IMR-90 (cell line): ENCODE measurements at regions not wholly inside any gene's neighbourhood (a gene's known extent, or its start where the extent isn't known, plus 50 kb on each side); places are given as distances from the start of the nearest gene placed in this dataset.

Source experiments
- ATAC-seq: fragments of 200-7000 bp; cut with Tn5 transposase; 2 replicates; pipeline ENCODE4 v1.9.1; 2020; ENCODE audit warnings: low read depth, mild to moderate bottlenecking, moderate library complexity
- BruUV-seq: library from RNA; stranded (reverse); fragments of 400-500 nt; replicated peaks from 2 replicates; lab custom pipeline; 2021; lab: Mats Ljungman, UMichigan
- CTCF ChIA-PET: fragments of 300-600 bp; formaldehyde crosslinking; extraction: SDS; loops from one replicate; lab custom pipeline; 2021; ENCODE audit warnings: antibody characterized with exemption; lab: Yijun Ruan, JAX
- POLR2A ChIA-PET: fragments of 300-600 bp; sonication (Branson Sonifier 250); formaldehyde crosslinking; loops from one replicate; lab custom pipeline; 2022; ENCODE audit warnings: antibody characterized with exemption; ENCODE audit not compliant: unreplicated experiment; lab: Charles Lee
- DNase-seq: peaks from one replicate; pipeline ENCODE4 v3.0.0; 2013
- H2AFZ ChIP-seq: replicated peaks from 2 replicates; pipeline ENCODE3; 2013; ENCODE audit warnings: low read length, mild to moderate bottlenecking; ENCODE audit not compliant: poor library complexity
- H2AK5ac ChIP-seq: 2 replicates; pipeline ENCODE4 v1.6.1; 2013; ENCODE audit warnings: low read depth, low read length, inconsistent platforms
- H2AK9ac ChIP-seq: replicated peaks from 2 replicates; pipeline ENCODE3; 2013; ENCODE audit warnings: mild to moderate bottlenecking, low read depth, low read length, moderate library complexity; ENCODE audit not compliant: poor library complexity
- H2BK120ac ChIP-seq: 2 replicates; pipeline ENCODE4 v1.6.1; 2013; ENCODE audit warnings: low read depth, low read length, inconsistent platforms
- H2BK15ac ChIP-seq: 3 replicates; pipeline ENCODE4 v1.6.1; 2013; ENCODE audit warnings: low read depth, low read length, inconsistent platforms
- H2BK20ac ChIP-seq: 2 replicates; pipeline ENCODE4 v1.6.1; 2013; ENCODE audit warnings: low read depth, mild to moderate bottlenecking, inconsistent platforms, low read length, moderate library complexity
- H2BK5ac ChIP-seq: 2 replicates; pipeline ENCODE4 v1.6.1; 2013; ENCODE audit warnings: mild to moderate bottlenecking, low read depth, low read length, inconsistent platforms; ENCODE audit not compliant: poor library complexity, severe bottlenecking
- H3K14ac ChIP-seq: replicated peaks from 2 replicates; pipeline ENCODE4 v1.6.1; 2013; ENCODE audit warnings: low read depth, low read length, inconsistent platforms
- H3K18ac ChIP-seq: 2 replicates; pipeline ENCODE4 v1.6.1; 2013; ENCODE audit warnings: low read depth, low read length, control low read depth
- H3K23ac ChIP-seq: 2 replicates; pipeline ENCODE4 v1.6.1; 2013; ENCODE audit warnings: low read depth, low read length, inconsistent platforms
- H3K27ac ChIP-seq: 2 replicates; pipeline ENCODE4 v1.5.1; 2013; ENCODE audit warnings: mild to moderate bottlenecking, control low read depth, low read length; ENCODE audit not compliant: insufficient read depth
- H3K27me3 ChIP-seq: 2 replicates; pipeline ENCODE4 v1.6.1; 2013; ENCODE audit warnings: low read length; ENCODE audit not compliant: control insufficient read depth, insufficient read depth
- H3K36me3 ChIP-seq: 2 replicates; pipeline ENCODE4 v1.6.1; 2013; ENCODE audit warnings: low read length, mixed read lengths; ENCODE audit not compliant: control insufficient read depth, insufficient read depth
- H3K4ac ChIP-seq: 2 replicates; pipeline ENCODE4 v1.6.1; 2013; ENCODE audit warnings: low read depth, low read length, inconsistent platforms
- H3K4me1 ChIP-seq: 2 replicates; pipeline ENCODE4 v1.6.1; 2013; ENCODE audit warnings: low read length, mixed read lengths; ENCODE audit not compliant: control insufficient read depth, insufficient read depth
- H3K4me2 ChIP-seq: 2 replicates; pipeline ENCODE4 v1.6.1; 2013; ENCODE audit warnings: low read depth, mild to moderate bottlenecking, control low read depth, low read length, moderate library complexity
- H3K4me3 ChIP-seq: 2 replicates; pipeline ENCODE4 v1.5.1; 2013; ENCODE audit warnings: low read depth, mild to moderate bottlenecking, control low read depth, low read length, moderate library complexity; ENCODE audit not compliant: insufficient read depth
- H3K56ac ChIP-seq: 2 replicates; pipeline ENCODE4 v1.6.1; 2013; ENCODE audit warnings: low read length, inconsistent platforms; ENCODE audit not compliant: insufficient read depth; ENCODE audit errors: extremely low read depth
- H3K79me1 ChIP-seq, 2 experiments: 2 replicates each; pipeline ENCODE4 v1.6.1; 2013; ENCODE audit warnings: low read length in 2 of 2, inconsistent platforms in 1 of 2, low read depth in 1 of 2
- H3K9ac ChIP-seq: 2 replicates; pipeline ENCODE4 v1.6.1; 2013; ENCODE audit warnings: low read depth, low read length, control low read depth
- H3K9me1 ChIP-seq: 2 replicates; pipeline ENCODE4 v1.6.1; 2013; ENCODE audit warnings: low read length, inconsistent platforms; ENCODE audit not compliant: insufficient read depth
- H3K9me3 ChIP-seq: 2 replicates; pipeline ENCODE4 v1.6.1; 2013; ENCODE audit warnings: low read length; ENCODE audit not compliant: control insufficient read depth, insufficient read depth
- H4K20me1 ChIP-seq: 2 replicates; pipeline ENCODE4 v1.6.1; 2013; ENCODE audit warnings: low read length, inconsistent platforms; ENCODE audit not compliant: insufficient read depth
- H4K5ac ChIP-seq: 2 replicates; pipeline ENCODE4 v1.6.1; 2013; ENCODE audit warnings: mild to moderate bottlenecking, low read depth, low read length, control low read depth
- H4K8ac ChIP-seq, 2 experiments: 2 replicates each; pipeline ENCODE4 v1.6.1; 2013; ENCODE audit warnings: low read depth in 2 of 2, low read length in 2 of 2, control low read depth in 1 of 2, inconsistent platforms in 1 of 2
- H4K91ac ChIP-seq: 2 replicates; pipeline ENCODE4 v1.6.1; 2013; ENCODE audit warnings: low read depth, low read length, inconsistent platforms; ENCODE audit not compliant: insufficient read depth
- CEBPB ChIP-seq: IDR thresholded peaks from 2 replicates; pipeline ENCODE4 v1.6.1; 2012; ENCODE audit warnings: low read depth, low read length, improper control_type of control experiment
- CHD1 ChIP-seq: IDR thresholded peaks from 2 replicates; pipeline ENCODE4 v1.6.1; 2012; ENCODE audit warnings: low read depth, low read length, improper control_type of control experiment
- ELK1 ChIP-seq: fragments of 150-350 bp; IDR thresholded peaks from 2 replicates; pipeline ENCODE4 v1.6.1; 2016; ENCODE audit warnings: low read depth, mild to moderate bottlenecking, low read length, moderate library complexity, borderline replicate concordance
- FOS ChIP-seq: fragments of 150-350 bp; IDR thresholded peaks from 2 replicates; pipeline ENCODE4 v1.6.1; 2016; ENCODE audit warnings: low read depth, low read length
- MAFK ChIP-seq: IDR thresholded peaks from 2 replicates; pipeline ENCODE4 v1.6.1; 2012; ENCODE audit warnings: low read depth, low read length, improper control_type of control experiment
- MAZ ChIP-seq: IDR thresholded peaks from 2 replicates; pipeline ENCODE4 v1.6.1; 2012; ENCODE audit warnings: low read depth, mild to moderate bottlenecking, low read length, improper control_type of control experiment, moderate library complexity, borderline replicate concordance
- MXI1 ChIP-seq: IDR thresholded peaks from 2 replicates; pipeline ENCODE4 v1.6.1; 2012; ENCODE audit warnings: low read depth, mild to moderate bottlenecking, low read length, moderate library complexity, borderline replicate concordance
- NFE2L2 ChIP-seq: fragments of 150-350 bp; IDR thresholded peaks from 2 replicates; pipeline ENCODE4 v1.6.1; 2016; ENCODE audit warnings: low read depth, mild to moderate bottlenecking, low read length
- POLR2A ChIP-seq: IDR thresholded peaks from 2 replicates; pipeline ENCODE4 v1.6.1; 2012; ENCODE audit warnings: mild to moderate bottlenecking, low read depth, low read length
- RAD21 ChIP-seq: IDR thresholded peaks from 2 replicates; pipeline ENCODE4 v1.6.1; 2012; ENCODE audit warnings: low read length, improper control_type of control experiment
- RCOR1 ChIP-seq: IDR thresholded peaks from 2 replicates; pipeline ENCODE4 v1.6.1; 2012; ENCODE audit warnings: mild to moderate bottlenecking, low read length, improper control_type of control experiment; ENCODE audit not compliant: insufficient replicate concordance
- RFX5 ChIP-seq: IDR thresholded peaks from 2 replicates; pipeline ENCODE4 v1.8.0; 2012; ENCODE audit warnings: low read depth, mild to moderate bottlenecking, low read length, moderate library complexity
- SMC3 ChIP-seq: fragments of 150-350 bp; IDR thresholded peaks from 2 replicates; pipeline ENCODE4 v1.6.1; 2016; ENCODE audit warnings: low read depth, mild to moderate bottlenecking, antibody characterized with exemption, low read length, moderate library complexity
- USF2 ChIP-seq: fragments of 150-350 bp; IDR thresholded peaks from 2 replicates; pipeline ENCODE4 v1.6.1; 2017; ENCODE audit warnings: mild to moderate bottlenecking, antibody characterized with exemption, low read length, low read depth
- WGBS, 2 experiments: methylation state at CpG; one replicate each; pipeline versions ENCODE4 v1.1.5 to v1.1.7; 2013; ENCODE audit warnings: missing lambda C conversion rate in 2 of 2; ENCODE audit not compliant: insufficient read length in 1 of 2; ENCODE audit errors: extremely low coverage in 2 of 2; 5-methylcytosine and 5-hydroxymethylcytosine counted together
- dilution Hi-C: fragments of 300-500 bp; cut with HindIII; formaldehyde crosslinking; loops from one replicate; pipeline ENCODE4 v1.14.3; 2018; ENCODE audit warnings: low sequenced_read_pairs; ENCODE audit not compliant: unreplicated experiment
- in situ Hi-C: fragments of 300-500 bp; cut with MboI; formaldehyde crosslinking; loops from 3 replicates; pipeline ENCODE4 v1.14.3; 2019; ENCODE audit warnings: low sequenced_read_pairs, inconsistent platforms, mixed read lengths
- intact Hi-C: fragments of 100-400 bp; cut with micrococcal nuclease; formaldehyde crosslinking; loops from 2 replicates; pipeline ENCODE4 v1.10.0; 2022

- TF ChIP-seq MAFK (no peak), POLR2A (no peak)
Observed at GRCh38 chr11:15616130-15617105, 501.7 kb downstream of the INSC start (continued).

GRCh38 chr11:15617126-15617525 is 502.4 kb downstream of the INSC start:
- POLR2A ChIA-PET = no interaction called here
- Histone ChIP-seq H3K23ac (no peak overlapping the region), H2BK15ac (no peak overlapping the region), H3K9ac (no peak overlapping the region), H3K4me3 (no peak overlapping the region), H2BK5ac (no peak overlapping the region), H3K79me1 (no peaks in the 10 kb centered on the region), H3K27me3 (peaks cover 25% of the 10 kb centered on the region), H2AK9ac (no peak overlapping the region), H3K9me1 (no peaks in the 10 kb centered on the region), H4K20me1 (no peaks in the 10 kb centered on the region), H4K5ac (no peak overlapping the region), H3K18ac (no peak overlapping the region), H3K27ac (no peak overlapping the region), H2BK20ac (no peak overlapping the region), H4K91ac (no peak overlapping the region), H3K14ac (no peak overlapping the region), H3K4me2 (no peak overlapping the region), H2BK120ac (no peak overlapping the region), H4K8ac (no peak overlapping the region), H3K56ac (no peak overlapping the region), H2AFZ (no peak overlapping the region), H3K4ac (no peak overlapping the region), H2AK5ac (no peak overlapping the region), H3K36me3 (no peaks in the 10 kb centered on the region), H3K4me1 (no peaks in the 10 kb centered on the region; the same call in 1 of the 2 replicates), H3K9me3 (no peaks in the 10 kb centered on the region)
- ATAC-seq = no peak
- no CpG with 5 or more reads among the region's 5 CpGs for WGBS, 2 experiments
- CTCF ChIA-PET = no interaction called here
- intact Hi-C loops = no loop called here
- DNase-seq = no peak
- BruUV-seq = no TSS peak
- in situ Hi-C loops = no loop called here
- dilution Hi-C loops = no loop called here
- TF ChIP-seq RAD21 = no peak
- no peak for TF ChIP-seq RFX5
- TF ChIP-seq FOS = no peak
- no peak for TF ChIP-seq USF2
- no peak for TF ChIP-seq ELK1
- no peak for TF ChIP-seq CEBPB
- TF ChIP-seq NFE2L2 = no peak
- TF ChIP-seq MAZ = no peak
- no peak for TF ChIP-seq MXI1
- no peak for TF ChIP-seq RCOR1
- no peak for TF ChIP-seq SMC3
- no peak for TF ChIP-seq CHD1
